IMR-90 (cell line): ENCODE measurements at regions not wholly inside any gene's neighbourhood (a gene's known extent, or its start where the extent isn't known, plus 50 kb on each side); places are given as distances from the start of the nearest gene placed in this dataset.

Source experiments
- ATAC-seq: fragments of 200-7000 bp; cut with Tn5 transposase; 2 replicates; pipeline ENCODE4 v1.9.1; 2020; ENCODE audit warnings: low read depth, mild to moderate bottlenecking, moderate library complexity
- BruUV-seq: library from RNA; stranded (reverse); fragments of 400-500 nt; replicated peaks from 2 replicates; lab custom pipeline; 2021; lab: Mats Ljungman, UMichigan
- CTCF ChIA-PET: fragments of 300-600 bp; formaldehyde crosslinking; extraction: SDS; loops from one replicate; lab custom pipeline; 2021; ENCODE audit warnings: antibody characterized with exemption; lab: Yijun Ruan, JAX
- POLR2A ChIA-PET: fragments of 300-600 bp; sonication (Branson Sonifier 250); formaldehyde crosslinking; loops from one replicate; lab custom pipeline; 2022; ENCODE audit warnings: antibody characterized with exemption; ENCODE audit not compliant: unreplicated experiment; lab: Charles Lee
- DNase-seq: peaks from one replicate; pipeline ENCODE4 v3.0.0; 2013
- H2AFZ ChIP-seq: replicated peaks from 2 replicates; pipeline ENCODE3; 2013; ENCODE audit warnings: low read length, mild to moderate bottlenecking; ENCODE audit not compliant: poor library complexity
- H2AK5ac ChIP-seq: 2 replicates; pipeline ENCODE4 v1.6.1; 2013; ENCODE audit warnings: low read depth, low read length, inconsistent platforms
- H2AK9ac ChIP-seq: replicated peaks from 2 replicates; pipeline ENCODE3; 2013; ENCODE audit warnings: mild to moderate bottlenecking, low read depth, low read length, moderate library complexity; ENCODE audit not compliant: poor library complexity
- H2BK120ac ChIP-seq: 2 replicates; pipeline ENCODE4 v1.6.1; 2013; ENCODE audit warnings: low read depth, low read length, inconsistent platforms
- H2BK15ac ChIP-seq: 3 replicates; pipeline ENCODE4 v1.6.1; 2013; ENCODE audit warnings: low read depth, low read length, inconsistent platforms
- H2BK20ac ChIP-seq: 2 replicates; pipeline ENCODE4 v1.6.1; 2013; ENCODE audit warnings: low read depth, mild to moderate bottlenecking, inconsistent platforms, low read length, moderate library complexity
- H2BK5ac ChIP-seq: 2 replicates; pipeline ENCODE4 v1.6.1; 2013; ENCODE audit warnings: mild to moderate bottlenecking, low read depth, low read length, inconsistent platforms; ENCODE audit not compliant: poor library complexity, severe bottlenecking
- H3K14ac ChIP-seq: replicated peaks from 2 replicates; pipeline ENCODE4 v1.6.1; 2013; ENCODE audit warnings: low read depth, low read length, inconsistent platforms
- H3K18ac ChIP-seq: 2 replicates; pipeline ENCODE4 v1.6.1; 2013; ENCODE audit warnings: low read depth, low read length, control low read depth
- H3K23ac ChIP-seq: 2 replicates; pipeline ENCODE4 v1.6.1; 2013; ENCODE audit warnings: low read depth, low read length, inconsistent platforms
- H3K27ac ChIP-seq: 2 replicates; pipeline ENCODE4 v1.5.1; 2013; ENCODE audit warnings: mild to moderate bottlenecking, control low read depth, low read length; ENCODE audit not compliant: insufficient read depth
- H3K27me3 ChIP-seq: 2 replicates; pipeline ENCODE4 v1.6.1; 2013; ENCODE audit warnings: low read length; ENCODE audit not compliant: control insufficient read depth, insufficient read depth
- H3K36me3 ChIP-seq: 2 replicates; pipeline ENCODE4 v1.6.1; 2013; ENCODE audit warnings: low read length, mixed read lengths; ENCODE audit not compliant: control insufficient read depth, insufficient read depth
- H3K4ac ChIP-seq: 2 replicates; pipeline ENCODE4 v1.6.1; 2013; ENCODE audit warnings: low read depth, low read length, inconsistent platforms
- H3K4me1 ChIP-seq: 2 replicates; pipeline ENCODE4 v1.6.1; 2013; ENCODE audit warnings: low read length, mixed read lengths; ENCODE audit not compliant: control insufficient read depth, insufficient read depth
- H3K4me2 ChIP-seq: 2 replicates; pipeline ENCODE4 v1.6.1; 2013; ENCODE audit warnings: low read depth, mild to moderate bottlenecking, control low read depth, low read length, moderate library complexity
- H3K4me3 ChIP-seq: 2 replicates; pipeline ENCODE4 v1.5.1; 2013; ENCODE audit warnings: low read depth, mild to moderate bottlenecking, control low read depth, low read length, moderate library complexity; ENCODE audit not compliant: insufficient read depth
- H3K56ac ChIP-seq: 2 replicates; pipeline ENCODE4 v1.6.1; 2013; ENCODE audit warnings: low read length, inconsistent platforms; ENCODE audit not compliant: insufficient read depth; ENCODE audit errors: extremely low read depth
- H3K79me1 ChIP-seq, 2 experiments: 2 replicates each; pipeline ENCODE4 v1.6.1; 2013; ENCODE audit warnings: low read length in 2 of 2, inconsistent platforms in 1 of 2, low read depth in 1 of 2
- H3K9ac ChIP-seq: 2 replicates; pipeline ENCODE4 v1.6.1; 2013; ENCODE audit warnings: low read depth, low read length, control low read depth
- H3K9me1 ChIP-seq: 2 replicates; pipeline ENCODE4 v1.6.1; 2013; ENCODE audit warnings: low read length, inconsistent platforms; ENCODE audit not compliant: insufficient read depth
- H3K9me3 ChIP-seq: 2 replicates; pipeline ENCODE4 v1.6.1; 2013; ENCODE audit warnings: low read length; ENCODE audit not compliant: control insufficient read depth, insufficient read depth
- H4K20me1 ChIP-seq: 2 replicates; pipeline ENCODE4 v1.6.1; 2013; ENCODE audit warnings: low read length, inconsistent platforms; ENCODE audit not compliant: insufficient read depth
- H4K5ac ChIP-seq: 2 replicates; pipeline ENCODE4 v1.6.1; 2013; ENCODE audit warnings: mild to moderate bottlenecking, low read depth, low read length, control low read depth
- H4K8ac ChIP-seq, 2 experiments: 2 replicates each; pipeline ENCODE4 v1.6.1; 2013; ENCODE audit warnings: low read depth in 2 of 2, low read length in 2 of 2, control low read depth in 1 of 2, inconsistent platforms in 1 of 2
- H4K91ac ChIP-seq: 2 replicates; pipeline ENCODE4 v1.6.1; 2013; ENCODE audit warnings: low read depth, low read length, inconsistent platforms; ENCODE audit not compliant: insufficient read depth
- BHLHE40 ChIP-seq: fragments of 150-350 bp; IDR thresholded peaks from 2 replicates; pipeline ENCODE4 v1.6.1; 2016; ENCODE audit warnings: mild to moderate bottlenecking, low read depth, low read length
- CHD1 ChIP-seq: IDR thresholded peaks from 2 replicates; pipeline ENCODE4 v1.6.1; 2012; ENCODE audit warnings: low read depth, low read length, improper control_type of control experiment
- ELK1 ChIP-seq: fragments of 150-350 bp; IDR thresholded peaks from 2 replicates; pipeline ENCODE4 v1.6.1; 2016; ENCODE audit warnings: low read depth, mild to moderate bottlenecking, low read length, moderate library complexity, borderline replicate concordance
- FOS ChIP-seq: fragments of 150-350 bp; IDR thresholded peaks from 2 replicates; pipeline ENCODE4 v1.6.1; 2016; ENCODE audit warnings: low read depth, low read length
- POLR2A ChIP-seq: IDR thresholded peaks from 2 replicates; pipeline ENCODE4 v1.6.1; 2012; ENCODE audit warnings: mild to moderate bottlenecking, low read depth, low read length
- USF2 ChIP-seq: fragments of 150-350 bp; IDR thresholded peaks from 2 replicates; pipeline ENCODE4 v1.6.1; 2017; ENCODE audit warnings: mild to moderate bottlenecking, antibody characterized with exemption, low read length, low read depth
- WGBS, 2 experiments: methylation state at CpG; one replicate each; pipeline versions ENCODE4 v1.1.5 to v1.1.7; 2013; ENCODE audit warnings: missing lambda C conversion rate in 2 of 2; ENCODE audit not compliant: insufficient read length in 1 of 2; ENCODE audit errors: extremely low coverage in 2 of 2; 5-methylcytosine and 5-hydroxymethylcytosine counted together
- dilution Hi-C: fragments of 300-500 bp; cut with HindIII; formaldehyde crosslinking; loops from one replicate; pipeline ENCODE4 v1.14.3; 2018; ENCODE audit warnings: low sequenced_read_pairs; ENCODE audit not compliant: unreplicated experiment
- in situ Hi-C: fragments of 300-500 bp; cut with MboI; formaldehyde crosslinking; loops from 3 replicates; pipeline ENCODE4 v1.14.3; 2019; ENCODE audit warnings: low sequenced_read_pairs, inconsistent platforms, mixed read lengths
- intact Hi-C: fragments of 100-400 bp; cut with micrococcal nuclease; formaldehyde crosslinking; loops from 2 replicates; pipeline ENCODE4 v1.10.0; 2022

- DNase-seq = no peak
- POLR2A ChIA-PET = interaction anchor here (0.6 kb wide), 1 partner anchor 21 kb away, joined by 3 read pairs; no protein-coding TSS in a partner anchor
- H3K79me1 ChIP-seq = no peaks in the 10 kb centered on the region
Observed at GRCh38 chr6:1091900-1092299, 220.0 kb upstream of the FOXQ1 start.

More at GRCh38 chr6:1091900-1092299, 220.0 kb upstream of the FOXQ1 start:
- Histone ChIP-seq H3K4ac (no peak overlapping the region), H4K5ac (no peak overlapping the region), H2BK20ac (no peak overlapping the region), H2AFZ (no peak overlapping the region), H3K36me3 (no peaks in the 10 kb centered on the region), H2BK5ac (no peak overlapping the region), H3K4me2 (no peak overlapping the region), H2BK120ac (no peak overlapping the region), H3K4me1 (peaks cover 10% of the 10 kb centered on the region), H3K4me3 (no peak overlapping the region), H3K23ac (no peak overlapping the region), H3K9me3 (no peaks in the 10 kb centered on the region), H4K91ac (no peak overlapping the region), H3K9ac (no peak overlapping the region), H3K9me1 (peaks cover 8% of the 10 kb centered on the region), H3K18ac (no peak overlapping the region), H3K27ac (no peak overlapping the region), H3K27me3 (no peaks in the 10 kb centered on the region), H4K8ac (no peak overlapping the region), H4K20me1 (no peaks in the 10 kb centered on the region), H3K56ac (no peak overlapping the region), H3K14ac (no peak overlapping the region), H2AK9ac (no peak overlapping the region), H2BK15ac (no peak overlapping the region), H2AK5ac (no peak overlapping the region)
- dilution Hi-C loops (no loop called here), intact Hi-C loops (no loop called here), in situ Hi-C loops (no loop called here)
- 100% methylated on average over 1 of the region's 3 CpGs; no CpG with 5 or more reads in 1 of the 2 experiments for WGBS, 2 experiments
- ATAC-seq = no peak
- BruUV-seq = no TSS peak
- CTCF ChIA-PET = interaction anchor here (0.6 kb wide), 1 partner anchor 582 kb away, joined by 4 read pairs; no protein-coding TSS in a partner anchor
- TF ChIP-seq CHD1 (no peak), USF2 (no peak), ELK1 (no peak), BHLHE40 (no peak), POLR2A (no peak), FOS (no peak)
